Liver (tissue), 8 donors: ENCODE measurements at regions not wholly inside any gene's neighbourhood (a gene's known extent, or its start where the extent isn't known, plus 50 kb on each side); places are given as distances from the start of the nearest gene placed in this dataset.

Source experiments
- DNase-seq: peaks from one replicate; pipeline ENCODE4 v3.0.0-alpha.2; 2017; ENCODE audit warnings: low spot score
- H3K27ac ChIP-seq, 2 donors: one replicate each; pipeline ENCODE4 v1.7.0; 2013; ENCODE audit warnings: inconsistent platforms in 2 of 2, low read length in 2 of 2, control low read depth in 1 of 2, low read depth in 1 of 2, mild to moderate bottlenecking in 1 of 2
- H3K27me3 ChIP-seq, 4 donors: one replicate each; pipeline versions ENCODE4 v1.6.1 to v1.7.0; 2013; ENCODE audit warnings: low read length in 3 of 4, inconsistent platforms in 1 of 4, mild to moderate bottlenecking in 1 of 4, moderate library complexity in 1 of 4; ENCODE audit not compliant: control insufficient read depth in 4 of 4, insufficient read depth in 4 of 4
- H3K36me3 ChIP-seq, 4 donors: one replicate each; pipeline versions ENCODE4 v1.6.1 to v1.7.0; 2013; ENCODE audit warnings: low read length in 3 of 4, mild to moderate bottlenecking in 3 of 4, low read depth in 1 of 4, moderate library complexity in 1 of 4; ENCODE audit not compliant: control insufficient read depth in 4 of 4, insufficient read depth in 3 of 4
- H3K4me1 ChIP-seq, 4 donors: one replicate each; pipeline versions ENCODE4 v1.6.1 to v1.7.0; 2013; ENCODE audit warnings: low read length in 3 of 4, mild to moderate bottlenecking in 3 of 4, moderate library complexity in 1 of 4; ENCODE audit not compliant: control insufficient read depth in 4 of 4, insufficient read depth in 4 of 4
- H3K4me3 ChIP-seq, 3 donors: one replicate each; pipeline versions ENCODE4 v1.6.1 to v1.7.0; 2013; ENCODE audit warnings: low read length in 3 of 3, control low read depth in 1 of 3, low read depth in 1 of 3, mild to moderate bottlenecking in 1 of 3
- H3K9ac ChIP-seq, 2 donors: one replicate each; pipeline ENCODE4 v1.7.0; 2013; ENCODE audit warnings: low read length in 2 of 2, mild to moderate bottlenecking in 2 of 2, moderate library complexity in 2 of 2, control low read depth in 1 of 2, low read depth in 1 of 2
- H3K9me3 ChIP-seq, 4 donors: one replicate each; pipeline versions ENCODE4 v1.6.1 to v1.7.0; 2013; ENCODE audit warnings: low read length in 3 of 4; ENCODE audit not compliant: control insufficient read depth in 4 of 4
- EGR1 ChIP-seq, 2 donors: IDR thresholded peaks; 2 replicates each; pipeline ENCODE4 v1.6.1; 2016 to 2018; ENCODE audit warnings: antibody characterized with exemption in 2 of 2, low read depth in 2 of 2
- FOXA1 ChIP-seq: IDR thresholded peaks from 2 replicates; pipeline ENCODE4 v1.6.1; 2016; ENCODE audit warnings: antibody characterized with exemption
- FOXA2 ChIP-seq: IDR thresholded peaks from 2 replicates; pipeline ENCODE4 v1.6.1; 2016; ENCODE audit warnings: antibody characterized with exemption
- HNF4G ChIP-seq: IDR thresholded peaks from 2 replicates; pipeline ENCODE4 v1.6.1; 2016; ENCODE audit warnings: antibody characterized with exemption
- JUND ChIP-seq, 2 donors: IDR thresholded peaks; 2 replicates each; pipeline ENCODE4 v1.6.1; 2016; ENCODE audit warnings: antibody characterized with exemption in 2 of 2
- NR2F2 ChIP-seq: IDR thresholded peaks from 2 replicates; pipeline ENCODE4 v1.6.1; 2016; ENCODE audit warnings: antibody characterized with exemption
- RAD21 ChIP-seq, 2 donors: IDR thresholded peaks; 2 replicates each; pipeline ENCODE4 v1.6.1; 2016; ENCODE audit warnings: antibody characterized with exemption in 2 of 2, mild to moderate bottlenecking in 2 of 2
- SP1 ChIP-seq: IDR thresholded peaks from 2 replicates; pipeline ENCODE4 v1.6.1; 2018; ENCODE audit warnings: antibody characterized with exemption, mild to moderate bottlenecking
- TAF1 ChIP-seq: conservative IDR thresholded peaks from 2 replicates; pipeline ENCODE4 v1.6.1; 2016; ENCODE audit warnings: antibody characterized with exemption, mild to moderate bottlenecking
- YY1 ChIP-seq: IDR thresholded peaks from 2 replicates; pipeline ENCODE4 v1.6.1; 2016; ENCODE audit warnings: antibody characterized with exemption, mild to moderate bottlenecking
- WGBS: extraction: QIAGEN DNeasy Blood & Tissue Kit; methylation state at CpG from one replicate; pipeline ENCODE4 v1.1.7; 2013; 5-methylcytosine and 5-hydroxymethylcytosine counted together
- TF ChIP-seq, protein P1 (sequence below): IDR thresholded peaks from 2 replicates; pipeline ENCODE4 v1.6.1; 2016; ENCODE audit warnings: antibody characterized with exemption, mild to moderate bottlenecking
- TF ChIP-seq, protein P2 (sequence below): fragments of 150-350 bp; IDR thresholded peaks from 2 replicates; pipeline ENCODE4 v1.5.1; 2017; ENCODE audit warnings: improper control_type of control experiment, low read depth, low read length; ENCODE audit not compliant: missing input control
- TF ChIP-seq, protein P3 (sequence below): IDR thresholded peaks from 2 replicates; pipeline ENCODE4 v1.6.1; 2016; ENCODE audit warnings: antibody characterized with exemption
- TF ChIP-seq, protein P4 (sequence below): IDR thresholded peaks from 2 replicates; pipeline ENCODE4 v1.6.1; 2016; ENCODE audit warnings: antibody characterized with exemption
- TF ChIP-seq, protein P5 (sequence below): IDR thresholded peaks from 2 replicates; pipeline ENCODE4 v1.6.1; 2016; ENCODE audit warnings: antibody characterized with exemption
- donor health status: healthy.
- donor health status: healthy.
- donor health status: healthy.
- donor health status: healthy.
- donor health status: healthy.

DNA sequence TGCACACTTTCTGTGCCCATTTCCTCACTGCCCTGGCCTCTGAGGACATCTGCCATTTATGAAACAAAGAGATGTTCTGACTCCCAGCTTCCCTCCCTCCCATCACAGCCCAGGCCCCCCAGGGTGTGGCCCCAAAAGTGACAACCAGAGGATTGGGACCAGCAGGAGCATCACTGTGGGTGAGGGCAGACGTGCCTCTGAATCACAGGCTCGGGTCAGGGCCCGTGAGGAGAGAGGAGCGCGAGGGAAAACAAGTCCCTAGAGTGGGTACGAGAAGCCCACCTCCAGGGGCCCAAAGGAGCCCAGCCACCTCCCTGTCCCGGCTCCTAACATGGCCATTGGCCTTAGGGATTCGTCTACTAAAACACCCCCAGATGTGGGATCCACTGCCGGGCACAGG, 138.0 kb upstream of the FSTL4 start:
- Histone ChIP-seq H3K9ac (no peak overlapping the region), H3K27me3 (peaks cover 0 to 2% (median 0%) of the 10 kb centered on the region in 4 donors), H3K36me3 (no peaks in the 10 kb centered on the region), H3K27ac (no peak overlapping the region), H3K9me3 (peaks cover 0 to 2% (median 0%) of the 10 kb centered on the region in 4 donors), H3K4me3 (no peak overlapping the region), H3K4me1 (peaks cover 0 to 2% (median 0%) of the 10 kb centered on the region in 4 donors)
- DNase-seq: peak; percentile 5
- WGBS: 95% methylated on average over 9 of the region's 9 CpGs
- TF ChIP-seq, protein P1, sequence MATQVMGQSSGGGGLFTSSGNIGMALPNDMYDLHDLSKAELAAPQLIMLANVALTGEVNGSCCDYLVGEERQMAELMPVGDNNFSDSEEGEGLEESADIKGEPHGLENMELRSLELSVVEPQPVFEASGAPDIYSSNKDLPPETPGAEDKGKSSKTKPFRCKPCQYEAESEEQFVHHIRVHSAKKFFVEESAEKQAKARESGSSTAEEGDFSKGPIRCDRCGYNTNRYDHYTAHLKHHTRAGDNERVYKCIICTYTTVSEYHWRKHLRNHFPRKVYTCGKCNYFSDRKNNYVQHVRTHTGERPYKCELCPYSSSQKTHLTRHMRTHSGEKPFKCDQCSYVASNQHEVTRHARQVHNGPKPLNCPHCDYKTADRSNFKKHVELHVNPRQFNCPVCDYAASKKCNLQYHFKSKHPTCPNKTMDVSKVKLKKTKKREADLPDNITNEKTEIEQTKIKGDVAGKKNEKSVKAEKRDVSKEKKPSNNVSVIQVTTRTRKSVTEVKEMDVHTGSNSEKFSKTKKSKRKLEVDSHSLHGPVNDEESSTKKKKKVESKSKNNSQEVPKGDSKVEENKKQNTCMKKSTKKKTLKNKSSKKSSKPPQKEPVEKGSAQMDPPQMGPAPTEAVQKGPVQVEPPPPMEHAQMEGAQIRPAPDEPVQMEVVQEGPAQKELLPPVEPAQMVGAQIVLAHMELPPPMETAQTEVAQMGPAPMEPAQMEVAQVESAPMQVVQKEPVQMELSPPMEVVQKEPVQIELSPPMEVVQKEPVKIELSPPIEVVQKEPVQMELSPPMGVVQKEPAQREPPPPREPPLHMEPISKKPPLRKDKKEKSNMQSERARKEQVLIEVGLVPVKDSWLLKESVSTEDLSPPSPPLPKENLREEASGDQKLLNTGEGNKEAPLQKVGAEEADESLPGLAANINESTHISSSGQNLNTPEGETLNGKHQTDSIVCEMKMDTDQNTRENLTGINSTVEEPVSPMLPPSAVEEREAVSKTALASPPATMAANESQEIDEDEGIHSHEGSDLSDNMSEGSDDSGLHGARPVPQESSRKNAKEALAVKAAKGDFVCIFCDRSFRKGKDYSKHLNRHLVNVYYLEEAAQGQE: no peak
- TF ChIP-seq YY1: no peak
- TF ChIP-seq FOXA1: no peak
- TF ChIP-seq EGR1 (IDR thresholded peaks at IDR 0.05; ENCODE audit: low read depth in 2 of 2): no peak
- no peak for TF ChIP-seq FOXA2

DNA sequence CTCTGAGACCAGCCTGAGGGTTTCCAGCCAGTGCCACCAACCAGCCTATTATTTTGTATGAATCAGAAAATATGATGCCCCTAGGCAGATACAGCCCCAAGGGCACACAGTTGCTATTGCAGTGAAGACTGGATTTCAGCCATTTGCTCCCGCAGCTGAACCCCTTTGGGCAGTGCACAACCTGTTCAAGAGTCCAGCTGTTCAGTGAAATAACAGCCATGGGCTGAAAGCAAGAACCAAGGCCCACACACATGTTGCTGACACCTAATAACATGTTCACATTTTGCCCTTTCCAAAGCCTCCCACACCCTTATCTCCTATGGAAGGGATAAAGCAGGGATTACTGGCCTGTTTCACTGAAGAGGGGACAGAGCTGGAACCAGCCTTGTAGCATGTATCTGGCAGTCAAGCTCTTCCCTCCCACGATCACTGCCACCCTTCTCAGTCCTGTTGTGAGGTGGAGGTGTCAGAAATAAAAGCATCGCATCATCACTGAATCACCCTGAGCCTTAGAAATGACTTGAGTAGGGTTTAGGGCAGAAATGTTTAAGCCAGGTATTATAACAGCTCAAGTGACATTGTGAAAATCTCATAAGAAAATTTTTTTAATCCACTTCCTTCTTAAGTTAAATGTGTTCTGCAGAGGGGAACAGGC, 137.1 kb upstream of the FSTL4 start:
- 95% methylated on average over 3 of the region's 3 CpGs for WGBS
- peaks cover 0 to 2% (median 0%) of the 10 kb centered on the region in 4 donors for H3K9me3 ChIP-seq

DNA sequence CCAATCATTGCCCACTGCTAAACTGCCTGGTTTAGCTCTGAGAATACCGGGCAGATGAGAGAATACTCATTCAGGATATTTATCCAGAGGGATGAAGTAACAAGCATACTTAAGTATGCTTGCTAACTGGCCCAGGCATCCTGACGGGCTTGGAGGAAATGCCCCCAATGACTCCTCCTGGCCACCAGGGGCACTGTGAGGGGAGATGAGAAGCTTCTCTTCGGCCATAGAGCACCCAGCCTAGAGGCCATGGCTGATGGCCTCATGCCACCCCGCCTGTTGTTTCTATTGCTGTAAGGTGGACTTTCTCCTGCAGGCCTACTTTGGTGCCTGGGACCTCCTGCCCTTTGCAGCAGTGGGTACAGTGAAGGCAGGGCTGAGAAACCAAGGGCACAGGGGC, 134.5 kb upstream of the FSTL4 start:
- Histone ChIP-seq H3K27ac (no peak overlapping the region), H3K4me1 (peaks cover 0 to 6% (median 0%) of the 10 kb centered on the region in 4 donors), H3K9ac (no peak overlapping the region), H3K9me3 (peaks cover 0 to 2% (median 0%) of the 10 kb centered on the region in 4 donors), H3K36me3 (no peaks in the 10 kb centered on the region), H3K27me3 (no peaks in the 10 kb centered on the region), H3K4me3 (no peak overlapping the region)
- 82% methylated on average over 4 of the region's 4 CpGs for WGBS
- no peak for DNase-seq
- TF ChIP-seq, protein P2, sequence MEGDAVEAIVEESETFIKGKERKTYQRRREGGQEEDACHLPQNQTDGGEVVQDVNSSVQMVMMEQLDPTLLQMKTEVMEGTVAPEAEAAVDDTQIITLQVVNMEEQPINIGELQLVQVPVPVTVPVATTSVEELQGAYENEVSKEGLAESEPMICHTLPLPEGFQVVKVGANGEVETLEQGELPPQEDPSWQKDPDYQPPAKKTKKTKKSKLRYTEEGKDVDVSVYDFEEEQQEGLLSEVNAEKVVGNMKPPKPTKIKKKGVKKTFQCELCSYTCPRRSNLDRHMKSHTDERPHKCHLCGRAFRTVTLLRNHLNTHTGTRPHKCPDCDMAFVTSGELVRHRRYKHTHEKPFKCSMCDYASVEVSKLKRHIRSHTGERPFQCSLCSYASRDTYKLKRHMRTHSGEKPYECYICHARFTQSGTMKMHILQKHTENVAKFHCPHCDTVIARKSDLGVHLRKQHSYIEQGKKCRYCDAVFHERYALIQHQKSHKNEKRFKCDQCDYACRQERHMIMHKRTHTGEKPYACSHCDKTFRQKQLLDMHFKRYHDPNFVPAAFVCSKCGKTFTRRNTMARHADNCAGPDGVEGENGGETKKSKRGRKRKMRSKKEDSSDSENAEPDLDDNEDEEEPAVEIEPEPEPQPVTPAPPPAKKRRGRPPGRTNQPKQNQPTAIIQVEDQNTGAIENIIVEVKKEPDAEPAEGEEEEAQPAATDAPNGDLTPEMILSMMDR: no peak
- TF ChIP-seq SP1 (no peak), JUND (IDR thresholded peaks at IDR 0.05) (no peak), HNF4G (no peak), TAF1 (no peak), NR2F2 (no peak), YY1 (no peak)
- TF ChIP-seq, protein P3, sequence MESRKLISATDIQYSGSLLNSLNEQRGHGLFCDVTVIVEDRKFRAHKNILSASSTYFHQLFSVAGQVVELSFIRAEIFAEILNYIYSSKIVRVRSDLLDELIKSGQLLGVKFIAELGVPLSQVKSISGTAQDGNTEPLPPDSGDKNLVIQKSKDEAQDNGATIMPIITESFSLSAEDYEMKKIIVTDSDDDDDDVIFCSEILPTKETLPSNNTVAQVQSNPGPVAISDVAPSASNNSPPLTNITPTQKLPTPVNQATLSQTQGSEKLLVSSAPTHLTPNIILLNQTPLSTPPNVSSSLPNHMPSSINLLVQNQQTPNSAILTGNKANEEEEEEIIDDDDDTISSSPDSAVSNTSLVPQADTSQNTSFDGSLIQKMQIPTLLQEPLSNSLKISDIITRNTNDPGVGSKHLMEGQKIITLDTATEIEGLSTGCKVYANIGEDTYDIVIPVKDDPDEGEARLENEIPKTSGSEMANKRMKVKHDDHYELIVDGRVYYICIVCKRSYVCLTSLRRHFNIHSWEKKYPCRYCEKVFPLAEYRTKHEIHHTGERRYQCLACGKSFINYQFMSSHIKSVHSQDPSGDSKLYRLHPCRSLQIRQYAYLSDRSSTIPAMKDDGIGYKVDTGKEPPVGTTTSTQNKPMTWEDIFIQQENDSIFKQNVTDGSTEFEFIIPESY: no peak
- TF ChIP-seq, protein P4, sequence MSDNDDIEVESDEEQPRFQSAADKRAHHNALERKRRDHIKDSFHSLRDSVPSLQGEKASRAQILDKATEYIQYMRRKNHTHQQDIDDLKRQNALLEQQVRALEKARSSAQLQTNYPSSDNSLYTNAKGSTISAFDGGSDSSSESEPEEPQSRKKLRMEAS: no peak
- TF ChIP-seq, protein P5, sequence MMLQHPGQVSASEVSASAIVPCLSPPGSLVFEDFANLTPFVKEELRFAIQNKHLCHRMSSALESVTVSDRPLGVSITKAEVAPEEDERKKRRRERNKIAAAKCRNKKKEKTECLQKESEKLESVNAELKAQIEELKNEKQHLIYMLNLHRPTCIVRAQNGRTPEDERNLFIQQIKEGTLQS: no peak
- TF ChIP-seq, protein P1: no peak

More for the DNA sequence above, 137.1 kb upstream of the FSTL4 start:
- Histone ChIP-seq H3K4me1 (peaks cover 0 to 6% (median 0%) of the 10 kb centered on the region in 4 donors), H3K27me3 (no peaks in the 10 kb centered on the region), H3K4me3 (no peak overlapping the region), H3K27ac (no peak overlapping the region), H3K9ac (no peak overlapping the region), H3K36me3 (no peaks in the 10 kb centered on the region)
- TF ChIP-seq SP1 (no peak), RAD21 (IDR thresholded peaks at IDR 0.05) (no peak)
- TF ChIP-seq, protein P4: no peak
- peak; percentile 12 for DNase-seq
